ENCODE measurements at regions not wholly inside any gene's neighbourhood (a gene's known extent, or its start where the extent isn't known, plus 50 kb on each side); places are given as distances from the start of the nearest gene placed in this dataset.

DNA sequence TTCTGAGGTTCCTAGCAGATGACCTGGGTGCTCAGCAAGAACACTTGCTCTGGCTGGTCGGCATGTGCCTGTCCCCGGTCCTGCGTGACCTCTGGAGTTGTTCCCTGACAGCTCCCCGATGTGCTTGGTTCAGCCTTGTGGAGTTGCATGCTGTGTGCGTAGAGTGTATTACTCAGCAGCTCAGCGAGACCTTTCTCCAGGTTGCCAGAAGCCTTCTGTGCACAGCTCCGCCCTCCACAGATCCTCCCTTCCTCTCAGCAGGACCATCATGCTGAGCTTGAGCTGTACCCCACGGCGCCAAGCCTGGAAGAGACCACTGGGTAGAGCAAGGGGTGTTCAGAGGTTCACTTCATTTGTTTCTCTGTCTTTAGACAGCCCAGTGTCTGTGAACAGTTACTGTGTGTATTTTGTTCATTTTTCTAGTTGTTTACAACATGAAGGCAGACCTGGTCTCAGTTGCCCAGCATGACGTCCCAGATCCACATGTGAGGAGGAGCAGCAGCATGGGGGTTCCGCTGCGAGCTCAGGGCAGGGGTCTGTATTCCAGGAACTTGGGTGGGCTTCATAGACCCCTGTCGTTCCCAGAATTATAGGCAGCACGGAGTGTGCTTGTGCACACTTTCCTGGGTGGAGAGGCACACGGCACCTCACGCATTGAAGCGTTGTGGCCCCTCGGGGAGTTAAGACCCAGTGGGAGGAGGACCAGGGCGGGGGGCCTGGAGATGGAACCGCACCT lies 148.6 kb downstream of the IGLL1 start:
- TF ChIP-seq, protein P1, sequence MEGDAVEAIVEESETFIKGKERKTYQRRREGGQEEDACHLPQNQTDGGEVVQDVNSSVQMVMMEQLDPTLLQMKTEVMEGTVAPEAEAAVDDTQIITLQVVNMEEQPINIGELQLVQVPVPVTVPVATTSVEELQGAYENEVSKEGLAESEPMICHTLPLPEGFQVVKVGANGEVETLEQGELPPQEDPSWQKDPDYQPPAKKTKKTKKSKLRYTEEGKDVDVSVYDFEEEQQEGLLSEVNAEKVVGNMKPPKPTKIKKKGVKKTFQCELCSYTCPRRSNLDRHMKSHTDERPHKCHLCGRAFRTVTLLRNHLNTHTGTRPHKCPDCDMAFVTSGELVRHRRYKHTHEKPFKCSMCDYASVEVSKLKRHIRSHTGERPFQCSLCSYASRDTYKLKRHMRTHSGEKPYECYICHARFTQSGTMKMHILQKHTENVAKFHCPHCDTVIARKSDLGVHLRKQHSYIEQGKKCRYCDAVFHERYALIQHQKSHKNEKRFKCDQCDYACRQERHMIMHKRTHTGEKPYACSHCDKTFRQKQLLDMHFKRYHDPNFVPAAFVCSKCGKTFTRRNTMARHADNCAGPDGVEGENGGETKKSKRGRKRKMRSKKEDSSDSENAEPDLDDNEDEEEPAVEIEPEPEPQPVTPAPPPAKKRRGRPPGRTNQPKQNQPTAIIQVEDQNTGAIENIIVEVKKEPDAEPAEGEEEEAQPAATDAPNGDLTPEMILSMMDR (IDR thresholded peaks at IDR 0.05; ENCODE audit: control extremely low read depth in 1 of 3, insufficient read depth in 1 of 3, low read depth in 1 of 3, low read length in 3 of 3), result no peak
- no peak for TF ChIP-seq JUN (IDR thresholded peaks at IDR 0.05; ENCODE audit: low read depth, low read length)
- no peak for TF ChIP-seq BRCA1 (IDR thresholded peaks at IDR 0.05; ENCODE audit: low read depth, low read length)
- no peak for TF ChIP-seq KDM1A (IDR thresholded peaks at IDR 0.05; ENCODE audit: borderline replicate concordance, low read length)
- TF ChIP-seq SIX5 (IDR thresholded peaks at IDR 0.05; ENCODE audit: low read depth, low read length), result no peak
- TF ChIP-seq EP300 (IDR thresholded peaks at IDR 0.05; ENCODE audit: borderline replicate concordance in 1 of 2, low read depth in 2 of 2, low read length in 2 of 2), result no peak
- no peak for TF ChIP-seq ZNF274 (IDR thresholded peaks at IDR 0.05; ENCODE audit: borderline replicate concordance, extremely low read depth, low read length)
- no peak for TF ChIP-seq BCL11A (IDR thresholded peaks at IDR 0.05; ENCODE audit: low read depth in 2 of 2, low read length in 2 of 2)
- no peak for TF ChIP-seq MAFK (IDR thresholded peaks at IDR 0.05; ENCODE audit: low read depth, low read length)
- no peak for TF ChIP-seq JUND (IDR thresholded peaks at IDR 0.05; ENCODE audit: low read length)
- TF ChIP-seq POLR2AphosphoS5 (IDR thresholded peaks at IDR 0.05; ENCODE audit: low read depth, low read length), result no peak
- TF ChIP-seq RXRA (IDR thresholded peaks at IDR 0.05; ENCODE audit: insufficient read depth, low read depth, low read length), result no peak
- no peak for TF ChIP-seq TAF1 (IDR thresholded peaks at IDR 0.05; ENCODE audit: low read depth, low read length)

Measured in H1 (cell line).